ACHN (cell line): ENCODE measurements at regions not wholly inside any gene's neighbourhood (a gene's known extent, or its start where the extent isn't known, plus 50 kb on each side); places are given as distances from the start of the nearest gene placed in this dataset.
"Not testable (repeated sequence)": the region's sequence is repeated elsewhere in the genome, so short reads cannot be mapped to it uniquely, and the experiment has no call there.

Experiments
- DNase-seq: peaks from one replicate; pipeline ENCODE4 v3.0.0-alpha.2; 2015
- in situ Hi-C: cut with HindIII; loops from 2 replicates; pipeline ENCODE4 v1.10.0; 2017; ENCODE audit warnings: low sequenced_read_pairs, low pct_ligation_motif_present, low pct_unique_long_range_greater_than_20kb

GRCh38 chr19:29873801-29874575, 62.2 kb downstream of the CCNE1 start:
- no peak for DNase-seq
- in situ Hi-C loops, result no loop called here

GRCh38 chr19:29875931-29876330, 64.1 kb downstream of the CCNE1 start:
- in situ Hi-C loops, result no loop called here
- DNase-seq, result no peak

GRCh38 chr19:29876414-29876813, 64.6 kb downstream of the CCNE1 start:
- no peak for DNase-seq
- in situ Hi-C loops, result no loop called here

GRCh38 chr19:29876908-29877307, 65.1 kb downstream of the CCNE1 start:
- in situ Hi-C loops, DNase-seq: not testable (repeated sequence)

- DNase-seq, result peak; percentile 30
- in situ Hi-C loops, result no loop called here
Measured at GRCh38 chr19:29878973-29879654, 62.9 kb upstream of the URI1 start.

GRCh38 chr19:29879655-29879974, 62.4 kb upstream of the URI1 start:
- no peak for DNase-seq
- in situ Hi-C loops, result no loop called here

- DNase-seq, result no peak
- in situ Hi-C loops, result no loop called here
Measured at GRCh38 chr19:29880498-29881081, 61.4 kb upstream of the URI1 start.

- DNase-seq, result no peak
- in situ Hi-C loops, result no loop called here
Measured at GRCh38 chr19:29881386-29881785, 60.7 kb upstream of the URI1 start.

GRCh38 chr19:29882719-29883105, 59.3 kb upstream of the URI1 start:
- no peak for DNase-seq
- in situ Hi-C loops, result no loop called here

GRCh38 chr19:29884044-29884443, 58.0 kb upstream of the URI1 start:
- in situ Hi-C loops, result no loop called here
- no peak for DNase-seq

- in situ Hi-C loops, result no loop called here
- DNase-seq, result no peak
Measured at GRCh38 chr19:29884466-29884865, 57.6 kb upstream of the URI1 start.

- in situ Hi-C loops, DNase-seq: not testable (repeated sequence)
Measured at GRCh38 chr19:29886106-29886505, 55.9 kb upstream of the URI1 start.

GRCh38 chr19:29886586-29886985, 55.5 kb upstream of the URI1 start:
- no peak for DNase-seq
- in situ Hi-C loops, result no loop called here

GRCh38 chr19:29887442-29887855, 54.6 kb upstream of the URI1 start:
- in situ Hi-C loops, result no loop called here
- no peak for DNase-seq

GRCh38 chr19:29888047-29888446, 54.0 kb upstream of the URI1 start:
- DNase-seq, in situ Hi-C loops: not testable (repeated sequence)

GRCh38 chr19:29889702-29890101, 52.3 kb upstream of the URI1 start:
- DNase-seq, result no peak
- in situ Hi-C loops, result no loop called here

GRCh38 chr19:29890392-29890791, 51.6 kb upstream of the URI1 start:
- in situ Hi-C loops, result no loop called here
- DNase-seq, result no peak
